Mesothelial cell of epicardium (in vitro differentiated cells): ENCODE measurements at regions not wholly inside any gene's neighbourhood (a gene's known extent, or its start where the extent isn't known, plus 50 kb on each side); places are given as distances from the start of the nearest gene placed in this dataset.

ENCODE experiments used
- DNase-seq, 2 experiments: peaks; one replicate each; pipeline ENCODE4 v3.0.0; 2021; ENCODE audit warnings: low spot score in 2 of 2; ENCODE audit not compliant: unreplicated experiment in 2 of 2
- H3K27ac Mint-ChIP-seq: 2 replicates; pipeline ENCODE4 v1.8.0; 2021; ENCODE audit warnings: mixed read lengths
- H3K27me3 Mint-ChIP-seq: 2 replicates; pipeline ENCODE4 v1.8.0; 2021; ENCODE audit warnings: low read depth, mixed read lengths
- H3K36me3 Mint-ChIP-seq: 2 replicates; pipeline ENCODE4 v1.8.0; 2021; ENCODE audit warnings: mixed read lengths
- H3K4me1 Mint-ChIP-seq: 2 replicates; pipeline ENCODE4 v1.8.0; 2021; ENCODE audit warnings: mixed read lengths
- H3K4me3 Mint-ChIP-seq: 2 replicates; pipeline ENCODE4 v1.8.0; 2021; ENCODE audit warnings: mild to moderate bottlenecking, moderate library complexity, mixed read lengths
- H3K9me3 Mint-ChIP-seq: 2 replicates; pipeline ENCODE4 v1.8.0; 2021; ENCODE audit warnings: mixed read lengths
- TF ChIP-seq, protein P1 (sequence below): fragments of 200-600 bp; sonication (generic); IDR thresholded peaks from one replicate; pipeline ENCODE4 v1.5.0; 2021; ENCODE audit warnings: antibody characterized with exemption; ENCODE audit not compliant: unreplicated experiment

GRCh38 chr2:23204685-23205242 lies 180.2 kb upstream of the KLHL29 start:
- peak overlapping the region; percentile 10 for H3K27ac Mint-ChIP-seq
- H3K4me3 Mint-ChIP-seq = no peak overlapping the region
- H3K27me3 Mint-ChIP-seq = no peaks in the 10 kb centered on the region
- TF ChIP-seq, protein P1, sequence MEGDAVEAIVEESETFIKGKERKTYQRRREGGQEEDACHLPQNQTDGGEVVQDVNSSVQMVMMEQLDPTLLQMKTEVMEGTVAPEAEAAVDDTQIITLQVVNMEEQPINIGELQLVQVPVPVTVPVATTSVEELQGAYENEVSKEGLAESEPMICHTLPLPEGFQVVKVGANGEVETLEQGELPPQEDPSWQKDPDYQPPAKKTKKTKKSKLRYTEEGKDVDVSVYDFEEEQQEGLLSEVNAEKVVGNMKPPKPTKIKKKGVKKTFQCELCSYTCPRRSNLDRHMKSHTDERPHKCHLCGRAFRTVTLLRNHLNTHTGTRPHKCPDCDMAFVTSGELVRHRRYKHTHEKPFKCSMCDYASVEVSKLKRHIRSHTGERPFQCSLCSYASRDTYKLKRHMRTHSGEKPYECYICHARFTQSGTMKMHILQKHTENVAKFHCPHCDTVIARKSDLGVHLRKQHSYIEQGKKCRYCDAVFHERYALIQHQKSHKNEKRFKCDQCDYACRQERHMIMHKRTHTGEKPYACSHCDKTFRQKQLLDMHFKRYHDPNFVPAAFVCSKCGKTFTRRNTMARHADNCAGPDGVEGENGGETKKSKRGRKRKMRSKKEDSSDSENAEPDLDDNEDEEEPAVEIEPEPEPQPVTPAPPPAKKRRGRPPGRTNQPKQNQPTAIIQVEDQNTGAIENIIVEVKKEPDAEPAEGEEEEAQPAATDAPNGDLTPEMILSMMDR = no peak
- peaks cover 12% of the 10 kb centered on the region for H3K9me3 Mint-ChIP-seq
- peaks cover 2% of the 10 kb centered on the region for H3K36me3 Mint-ChIP-seq
- DNase-seq = no peak
- peaks cover 10% of the 10 kb centered on the region for H3K4me1 Mint-ChIP-seq

- no peaks in the 10 kb centered on the region for H3K36me3 Mint-ChIP-seq
- peaks cover 20% of the 10 kb centered on the region for H3K4me1 Mint-ChIP-seq
- no peak overlapping the region for H3K4me3 Mint-ChIP-seq
- peaks cover 6% of the 10 kb centered on the region for H3K9me3 Mint-ChIP-seq
- no peak for DNase-seq
- TF ChIP-seq, protein P1 = no peak
- H3K27ac Mint-ChIP-seq = no peak overlapping the region
- no peaks in the 10 kb centered on the region for H3K27me3 Mint-ChIP-seq
These were observed 178.3 kb upstream of the KLHL29 start for GRCh38 chr2:23206650-23207049.

DNA sequence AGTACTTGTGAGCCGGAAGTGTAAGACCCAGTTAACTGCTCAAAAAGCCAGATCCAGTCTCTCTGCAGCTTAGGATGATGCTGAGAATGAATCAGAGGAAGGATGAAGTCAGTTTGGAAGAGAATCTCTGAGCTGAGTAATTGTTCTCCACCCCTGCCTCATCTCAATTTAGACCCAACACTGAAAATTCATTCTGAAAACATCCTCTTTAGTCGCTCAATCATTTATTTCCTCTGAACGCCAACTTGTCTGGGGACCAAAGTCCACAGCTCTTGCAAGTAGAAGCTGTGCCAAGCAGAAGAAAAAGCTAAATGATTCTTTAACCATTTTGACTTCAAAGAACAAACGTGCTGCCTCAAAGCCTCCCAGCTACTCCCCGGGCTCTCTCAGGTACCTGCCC lies 177.1 kb upstream of the KLHL29 start:
- TF ChIP-seq, protein P1 = no peak
- Mint-ChIP-seq H3K27ac (no peak overlapping the region), H3K27me3 (no peaks in the 10 kb centered on the region), H3K9me3 (peaks cover 6% of the 10 kb centered on the region), H3K36me3 (no peaks in the 10 kb centered on the region), H3K4me1 (peaks cover 26% of the 10 kb centered on the region), H3K4me3 (no peak overlapping the region)
- DNase-seq = no peak

DNA sequence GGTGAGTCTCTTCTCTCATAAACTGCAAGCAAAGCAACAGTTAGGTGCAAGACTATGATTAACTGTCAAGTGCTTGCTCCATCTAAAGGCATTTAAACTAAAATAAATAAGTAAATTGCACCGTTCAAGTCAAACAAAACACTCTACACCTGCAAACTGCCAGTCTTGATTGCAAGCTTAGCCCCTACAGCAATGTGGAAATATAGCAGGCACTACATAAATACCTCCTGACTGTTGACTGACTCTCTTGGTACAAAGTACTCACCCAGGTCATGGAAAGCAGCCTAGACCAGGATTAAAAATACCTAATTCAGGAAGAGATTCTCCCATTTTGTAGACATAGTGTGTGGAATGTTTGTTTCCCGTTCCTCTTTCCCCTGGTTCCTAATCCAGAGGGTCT lies 176.6 kb upstream of the KLHL29 start:
- Mint-ChIP-seq H3K9me3 (peaks cover 3% of the 10 kb centered on the region), H3K27ac (no peak overlapping the region), H3K27me3 (no peaks in the 10 kb centered on the region), H3K4me3 (no peak overlapping the region), H3K36me3 (no peaks in the 10 kb centered on the region), H3K4me1 (peaks cover 31% of the 10 kb centered on the region)
- no peak for DNase-seq
- TF ChIP-seq, protein P1 = no peak

- Mint-ChIP-seq H3K27ac (no peak overlapping the region), H3K36me3 (no peaks in the 10 kb centered on the region), H3K27me3 (no peaks in the 10 kb centered on the region), H3K4me1 (peaks cover 38% of the 10 kb centered on the region), H3K4me3 (no peak overlapping the region), H3K9me3 (no peaks in the 10 kb centered on the region)
- DNase-seq = no peak
- TF ChIP-seq, protein P1 = no peak
These were observed 175.9 kb upstream of the KLHL29 start for GRCh38 chr2:23209059-23209458.

- H3K36me3 Mint-ChIP-seq = peaks cover 5% of the 10 kb centered on the region
- TF ChIP-seq, protein P1 = no peak
- no peak for DNase-seq
- H3K4me3 Mint-ChIP-seq = no peak overlapping the region
- peaks cover 9% of the 10 kb centered on the region for H3K9me3 Mint-ChIP-seq
- H3K4me1 Mint-ChIP-seq = peaks cover 43% of the 10 kb centered on the region
- H3K27me3 Mint-ChIP-seq = no peaks in the 10 kb centered on the region
- H3K27ac Mint-ChIP-seq = peak overlapping the region; percentile 22
These were observed 172.9 kb upstream of the KLHL29 start for GRCh38 chr2:23211987-23212583.
